ENCODE measurements at regions not wholly inside any gene's neighbourhood (a gene's known extent, or its start where the extent isn't known, plus 50 kb on each side); places are given as distances from the start of the nearest gene placed in this dataset.
"Not testable (repeated sequence)": the region's sequence is repeated elsewhere in the genome, so short reads cannot be mapped to it uniquely, and the experiment has no call there.

GRCh38 chr1:149237515-149237914 is 134.2 kb upstream of the NBPF9 start:
- not testable (repeated sequence) for H3K9me3 ChIP-seq (ENCODE audit: insufficient read depth, low read length); DNase-seq (ENCODE audit: low read depth, low spot score)

DNA sequence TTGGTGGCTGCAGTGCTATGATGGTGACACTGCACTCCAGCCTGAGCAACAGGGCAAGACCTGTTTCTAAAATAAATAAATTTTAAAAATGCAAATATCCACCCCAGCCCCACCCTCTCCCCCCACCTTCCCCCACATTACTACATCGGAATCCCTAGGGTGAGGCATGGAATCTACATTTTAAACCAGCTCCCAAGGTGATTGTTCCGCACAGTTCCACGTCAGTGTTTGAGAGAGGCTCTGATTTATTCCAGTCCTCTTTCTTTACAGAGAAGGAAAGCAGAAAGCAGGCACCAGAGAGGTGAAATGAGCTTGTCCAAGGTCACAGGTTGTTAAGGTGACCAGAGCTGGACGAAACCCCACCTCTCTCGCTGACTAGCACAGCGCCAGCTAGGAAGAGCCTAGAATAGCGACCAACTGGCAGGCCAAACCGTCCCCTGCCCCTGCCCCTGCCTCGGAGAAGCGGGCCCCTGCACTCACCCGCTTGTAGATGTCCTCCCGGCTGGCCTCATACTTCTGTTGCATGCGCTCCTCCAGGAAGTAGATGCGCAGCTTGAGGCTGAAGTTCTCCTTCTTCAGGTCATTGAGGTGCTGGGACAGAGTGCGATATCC is 136.7 kb upstream of the NBPF9 start:
- not testable (repeated sequence) for H3K9me3 ChIP-seq (ENCODE audit: insufficient read depth, low read length); DNase-seq (ENCODE audit: low read depth, low spot score); H3K9ac ChIP-seq (ENCODE audit: insufficient read length, low read depth); H3K4me3 ChIP-seq (ENCODE audit: insufficient read length, low read depth); H3K27me3 ChIP-seq (ENCODE audit: insufficient read depth, insufficient read length); H3K4me1 ChIP-seq (ENCODE audit: insufficient read depth, insufficient read length); H3K36me3 ChIP-seq (ENCODE audit: insufficient read depth, insufficient read length, low read length)

More at GRCh38 chr1:149237515-149237914, 134.2 kb upstream of the NBPF9 start:
- H3K4me3 ChIP-seq (ENCODE audit: insufficient read length, low read depth); H3K27me3 ChIP-seq (ENCODE audit: insufficient read depth, insufficient read length); H3K9ac ChIP-seq (ENCODE audit: insufficient read length, low read depth); H3K36me3 ChIP-seq (ENCODE audit: insufficient read depth, insufficient read length, low read length); H3K4me1 ChIP-seq (ENCODE audit: insufficient read depth, insufficient read length): not testable (repeated sequence)

DNA sequence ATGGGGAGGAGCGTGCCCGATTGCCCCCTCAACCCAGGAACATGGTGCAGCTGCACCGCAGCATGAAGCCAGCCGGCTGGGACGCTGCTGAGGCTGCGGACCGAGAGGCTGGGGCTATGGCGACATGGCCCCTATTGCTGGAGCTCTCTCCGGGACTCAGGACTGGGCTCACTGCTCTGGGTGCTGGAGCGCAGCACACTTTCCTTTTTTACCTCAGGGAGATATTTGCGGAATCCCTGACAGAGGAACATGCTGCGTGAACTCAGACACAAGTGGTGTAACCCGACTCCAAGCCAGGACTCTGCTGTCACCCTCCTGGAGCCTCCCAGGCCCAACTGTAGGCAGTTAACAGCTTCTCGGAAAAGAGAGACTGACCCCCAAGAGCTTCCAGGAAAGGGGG is 137.2 kb upstream of the NBPF9 start:
- H3K27me3 ChIP-seq (ENCODE audit: insufficient read depth, insufficient read length); H3K36me3 ChIP-seq (ENCODE audit: insufficient read depth, insufficient read length, low read length); H3K4me1 ChIP-seq (ENCODE audit: insufficient read depth, insufficient read length); H3K9ac ChIP-seq (ENCODE audit: insufficient read length, low read depth); DNase-seq (ENCODE audit: low read depth, low spot score); H3K4me3 ChIP-seq (ENCODE audit: insufficient read length, low read depth); H3K9me3 ChIP-seq (ENCODE audit: insufficient read depth, low read length): not testable (repeated sequence)

GRCh38 chr1:149241272-149241671 is 137.9 kb upstream of the NBPF9 start:
- not testable (repeated sequence) for H3K27me3 ChIP-seq (ENCODE audit: insufficient read depth, insufficient read length)

GRCh38 chr1:149243572-149243971 is 140.2 kb upstream of the NBPF9 start:
- H3K9me3 ChIP-seq (ENCODE audit: insufficient read depth, low read length); H3K9ac ChIP-seq (ENCODE audit: insufficient read length, low read depth); DNase-seq (ENCODE audit: low read depth, low spot score); H3K4me1 ChIP-seq (ENCODE audit: insufficient read depth, insufficient read length); H3K4me3 ChIP-seq (ENCODE audit: insufficient read length, low read depth); H3K36me3 ChIP-seq (ENCODE audit: insufficient read depth, insufficient read length, low read length); H3K27me3 ChIP-seq (ENCODE audit: insufficient read depth, insufficient read length): not testable (repeated sequence)

More at GRCh38 chr1:149241272-149241671, 137.9 kb upstream of the NBPF9 start:
- not testable (repeated sequence) for DNase-seq (ENCODE audit: low read depth, low spot score); H3K9ac ChIP-seq (ENCODE audit: insufficient read length, low read depth); H3K4me3 ChIP-seq (ENCODE audit: insufficient read length, low read depth); H3K4me1 ChIP-seq (ENCODE audit: insufficient read depth, insufficient read length); H3K36me3 ChIP-seq (ENCODE audit: insufficient read depth, insufficient read length, low read length); H3K9me3 ChIP-seq (ENCODE audit: insufficient read depth, low read length)

DNA sequence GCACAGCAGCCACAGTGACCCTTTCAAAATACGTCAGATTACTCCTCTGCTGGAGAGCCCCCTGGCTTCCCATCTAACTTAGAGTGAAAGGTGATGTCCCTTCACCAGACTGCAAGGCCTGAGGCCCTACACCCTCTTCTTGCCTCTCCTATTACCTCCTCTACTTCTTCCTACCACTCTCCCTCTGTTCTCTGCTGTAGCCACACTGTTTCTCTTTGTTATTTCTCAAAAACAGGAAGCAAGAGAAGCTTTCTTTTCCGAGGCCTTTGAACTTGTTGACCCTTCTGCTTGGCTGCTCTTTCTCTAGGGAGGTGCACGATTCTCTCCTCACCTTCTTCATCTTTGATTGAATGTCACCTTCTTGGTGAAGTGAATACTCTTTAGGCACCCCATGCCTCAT is 141.3 kb upstream of the NBPF9 start:
- not testable (repeated sequence) for H3K4me3 ChIP-seq (ENCODE audit: insufficient read length, low read depth); H3K9ac ChIP-seq (ENCODE audit: insufficient read length, low read depth); H3K27me3 ChIP-seq (ENCODE audit: insufficient read depth, insufficient read length); H3K9me3 ChIP-seq (ENCODE audit: insufficient read depth, low read length); H3K36me3 ChIP-seq (ENCODE audit: insufficient read depth, insufficient read length, low read length); H3K4me1 ChIP-seq (ENCODE audit: insufficient read depth, insufficient read length); DNase-seq (ENCODE audit: low read depth, low spot score)

GRCh38 chr1:149246212-149246611 is 142.9 kb upstream of the NBPF9 start:
- H3K9me3 ChIP-seq (ENCODE audit: insufficient read depth, low read length); DNase-seq (ENCODE audit: low read depth, low spot score); H3K4me3 ChIP-seq (ENCODE audit: insufficient read length, low read depth); H3K4me1 ChIP-seq (ENCODE audit: insufficient read depth, insufficient read length); H3K36me3 ChIP-seq (ENCODE audit: insufficient read depth, insufficient read length, low read length); H3K9ac ChIP-seq (ENCODE audit: insufficient read length, low read depth); H3K27me3 ChIP-seq (ENCODE audit: insufficient read depth, insufficient read length): not testable (repeated sequence)

GRCh38 chr1:149248610-149249009 is 145.3 kb upstream of the NBPF9 start:
- not testable (repeated sequence) for H3K4me1 ChIP-seq (ENCODE audit: insufficient read depth, insufficient read length); H3K4me3 ChIP-seq (ENCODE audit: insufficient read length, low read depth); H3K36me3 ChIP-seq (ENCODE audit: insufficient read depth, insufficient read length, low read length); H3K9ac ChIP-seq (ENCODE audit: insufficient read length, low read depth); DNase-seq (ENCODE audit: low read depth, low spot score); H3K27me3 ChIP-seq (ENCODE audit: insufficient read depth, insufficient read length); H3K9me3 ChIP-seq (ENCODE audit: insufficient read depth, low read length)

DNA sequence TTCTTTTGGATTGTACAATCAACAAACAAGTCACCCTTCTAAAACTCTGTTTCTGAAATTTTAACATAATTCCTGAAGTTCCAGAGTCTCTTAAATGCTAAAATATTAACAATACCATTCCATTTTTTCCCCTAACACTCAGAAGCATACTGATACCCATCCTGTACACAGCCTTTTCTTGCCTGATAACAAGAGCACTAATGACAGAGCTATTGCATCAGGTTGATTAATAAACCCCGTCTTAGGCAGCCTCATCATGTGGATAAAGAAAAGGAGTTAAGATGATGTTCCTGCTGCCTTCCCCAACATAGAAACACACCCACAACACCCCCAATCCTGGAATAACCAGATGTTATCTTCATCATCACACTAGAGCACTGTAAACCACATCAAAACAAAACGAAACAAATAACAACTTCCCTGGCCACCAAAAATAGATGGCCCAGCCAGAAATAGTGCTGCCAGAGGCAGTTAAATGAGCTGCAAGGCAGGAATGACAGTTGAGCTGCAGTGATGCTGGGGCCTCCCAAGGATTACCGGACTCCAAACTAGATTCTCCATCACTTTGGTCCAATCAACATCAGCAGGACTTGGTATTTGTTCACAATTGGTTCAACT is 146.6 kb upstream of the NBPF9 start:
- H3K4me3 ChIP-seq (ENCODE audit: insufficient read length, low read depth); H3K9me3 ChIP-seq (ENCODE audit: insufficient read depth, low read length); H3K27me3 ChIP-seq (ENCODE audit: insufficient read depth, insufficient read length); H3K36me3 ChIP-seq (ENCODE audit: insufficient read depth, insufficient read length, low read length); DNase-seq (ENCODE audit: low read depth, low spot score); H3K9ac ChIP-seq (ENCODE audit: insufficient read length, low read depth); H3K4me1 ChIP-seq (ENCODE audit: insufficient read depth, insufficient read length): not testable (repeated sequence)

DNA sequence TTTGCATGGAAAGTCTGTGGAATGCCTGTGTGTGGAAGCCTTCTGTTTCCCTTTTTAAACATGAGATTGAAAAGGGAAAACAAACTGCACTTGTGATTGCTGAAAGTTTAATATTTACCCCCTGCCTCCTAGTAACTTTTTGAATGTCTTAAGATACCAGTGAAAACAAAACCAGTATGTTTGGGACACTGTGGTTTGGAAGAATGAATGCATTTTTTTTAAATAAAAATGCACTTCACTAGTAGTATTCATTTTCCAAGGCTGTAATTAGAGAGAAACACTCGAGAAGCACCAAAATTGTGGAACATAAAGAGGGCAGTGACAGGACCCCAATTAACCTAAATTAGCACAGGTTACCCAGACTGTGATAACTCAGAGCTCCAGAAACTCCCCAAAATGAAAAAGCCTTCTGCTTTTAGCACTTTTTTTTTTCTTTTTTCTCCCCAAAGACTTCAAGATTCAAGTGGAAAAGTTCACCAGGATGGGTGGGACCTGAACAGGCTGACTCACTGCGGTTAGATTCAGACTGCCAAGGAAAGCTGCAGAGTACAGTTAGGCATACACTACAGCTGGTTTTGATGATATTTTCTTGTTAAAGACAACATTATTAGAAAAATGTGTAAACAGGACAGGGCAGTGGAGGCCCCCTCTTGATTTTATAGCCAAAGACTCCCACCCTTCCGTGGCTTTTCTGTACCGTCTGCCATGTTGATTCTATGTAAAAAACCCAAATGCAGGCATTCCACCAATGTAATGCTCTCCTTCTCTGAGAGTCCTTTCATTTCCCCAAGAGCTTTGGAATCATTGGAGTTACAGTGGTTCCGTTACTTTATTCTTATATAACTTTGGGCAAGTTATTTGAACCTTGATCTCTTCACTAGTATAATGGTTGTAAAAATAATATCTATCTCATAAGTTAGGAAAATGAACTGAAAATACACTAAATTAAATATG is 151.8 kb upstream of the NBPF9 start:
- H3K9me3 ChIP-seq (ENCODE audit: insufficient read depth, low read length); DNase-seq (ENCODE audit: low read depth, low spot score); H3K9ac ChIP-seq (ENCODE audit: insufficient read length, low read depth); H3K4me3 ChIP-seq (ENCODE audit: insufficient read length, low read depth); H3K27me3 ChIP-seq (ENCODE audit: insufficient read depth, insufficient read length); H3K4me1 ChIP-seq (ENCODE audit: insufficient read depth, insufficient read length); H3K36me3 ChIP-seq (ENCODE audit: insufficient read depth, insufficient read length, low read length): not testable (repeated sequence)

DNA sequence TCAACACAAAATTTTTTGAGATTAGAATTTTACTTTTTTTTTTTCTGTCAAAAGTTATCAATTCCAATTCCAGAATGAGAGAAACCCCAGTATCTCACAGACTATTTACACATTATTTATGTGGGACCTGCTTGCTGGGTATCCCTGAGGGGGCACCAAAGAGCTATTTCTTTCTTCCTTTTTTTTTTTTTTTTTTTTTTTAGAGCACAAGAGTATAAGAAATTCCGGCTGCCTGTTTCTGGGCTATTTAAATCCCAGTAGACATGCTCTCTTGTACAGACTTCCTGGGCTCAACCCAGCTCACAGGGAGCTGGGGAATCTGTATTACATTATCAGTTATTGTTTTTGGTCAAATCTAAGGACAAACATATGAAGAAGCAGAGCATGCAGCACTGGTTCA is 156.9 kb upstream of the NBPF9 start:
- DNase-seq (ENCODE audit: low read depth, low spot score); H3K9ac ChIP-seq (ENCODE audit: insufficient read length, low read depth); H3K9me3 ChIP-seq (ENCODE audit: insufficient read depth, low read length); H3K4me3 ChIP-seq (ENCODE audit: insufficient read length, low read depth); H3K27me3 ChIP-seq (ENCODE audit: insufficient read depth, insufficient read length); H3K4me1 ChIP-seq (ENCODE audit: insufficient read depth, insufficient read length); H3K36me3 ChIP-seq (ENCODE audit: insufficient read depth, insufficient read length, low read length): not testable (repeated sequence)

Measured in NT2/D1 (cell line).